Endothelial cell of umbilical vein (primary cell): ENCODE measurements at regions not wholly inside any gene's neighbourhood (a gene's known extent, or its start where the extent isn't known, plus 50 kb on each side); places are given as distances from the start of the nearest gene placed in this dataset.

ENCODE experiments used
- BruUV-seq: library from RNA; stranded (reverse); fragments of 400-500 nt; replicated peaks from 2 replicates; lab custom pipeline; 2021; lab: Mats Ljungman, UMichigan
- CTCF ChIA-PET: fragments of 300-600, 350-600 bp; sonication (Branson Sonifier 250); formaldehyde crosslinking; loops from one replicate; lab custom pipeline; 2021; ENCODE audit warnings: antibody characterized with exemption, inconsistent platforms; lab: Charles Lee
- POLR2A ChIA-PET: fragments of 300-600, 350-600 bp; sonication (Branson Sonifier 250); formaldehyde crosslinking; loops from one replicate; lab custom pipeline; 2021; ENCODE audit warnings: antibody characterized with exemption, inconsistent platforms; lab: Charles Lee
- DNase-seq: peaks from one replicate; pipeline ENCODE4 v3.0.0-alpha.2; 2011; ENCODE audit warnings: low read depth, low spot score
- FAIRE-seq: peaks from 2 replicates; lab custom pipeline; 2011; peaks lifted over from hg19 to GRCh38; lab: Jason Lieb, UNC
- H2AFZ ChIP-seq: 2 replicates; pipeline ENCODE4 v1.6.0; 2012; ENCODE audit warnings: low read depth, low read length, control low read depth, inconsistent platforms
- H3K27ac ChIP-seq: 2 replicates; pipeline ENCODE4 v1.5.1; 2011; ENCODE audit warnings: low read depth, mild to moderate bottlenecking, control low read depth, low read length, moderate library complexity; ENCODE audit not compliant: insufficient read depth
- H3K27me3 ChIP-seq, 2 experiments: 2 replicates each; pipeline versions ENCODE4 v1.6.0 to v1.6.1; 2011; ENCODE audit warnings: low read length in 2 of 2, mixed read lengths in 1 of 2; ENCODE audit not compliant: control insufficient read depth in 2 of 2, insufficient read depth in 2 of 2
- H3K36me3 ChIP-seq, 2 experiments: 2 replicates in 1 of 2; 3 replicates in 1 of 2; pipeline ENCODE4 v1.5.1; 2011; ENCODE audit warnings: low read length in 2 of 2, mild to moderate bottlenecking in 1 of 2, moderate library complexity in 1 of 2; ENCODE audit not compliant: control insufficient read depth in 2 of 2, insufficient read depth in 2 of 2; ENCODE audit errors: extremely low read depth in 1 of 2
- H3K4me1 ChIP-seq: 3 replicates; pipeline ENCODE4 v1.5.1; 2011; ENCODE audit warnings: mild to moderate bottlenecking, low read length; ENCODE audit not compliant: control insufficient read depth, insufficient read depth; ENCODE audit errors: extremely low read depth
- H3K4me2 ChIP-seq: 2 replicates; pipeline ENCODE4 v1.6.1; 2011; ENCODE audit warnings: low read length, control low read depth, mixed read lengths; ENCODE audit not compliant: insufficient read depth
- H3K4me3 ChIP-seq, 3 experiments: fragments of 200-600 bp in 1 of 3; sonication (generic), shearing (Covaris generic) in 1 of 3; replicated peaks in 1 of 3; 2 replicates each; pipeline ENCODE4 v1.5.1; 2011 to 2016; ENCODE audit warnings: control low read depth in 3 of 3, low read length in 3 of 3, mild to moderate bottlenecking in 2 of 3, inconsistent platforms in 1 of 3, low read depth in 1 of 3, moderate library complexity in 1 of 3; ENCODE audit not compliant: insufficient read depth in 1 of 3
- H3K79me2 ChIP-seq: 2 replicates; pipeline ENCODE4 v1.6.0; 2012; ENCODE audit warnings: low read length, inconsistent platforms; ENCODE audit not compliant: control insufficient read depth, insufficient read depth
- H3K9ac ChIP-seq: replicated peaks from 2 replicates; pipeline ENCODE3; 2011; ENCODE audit warnings: low read length, control low read depth; ENCODE audit not compliant: insufficient read depth; ENCODE audit errors: extremely low read depth
- H3K9me1 ChIP-seq: replicated peaks from 3 replicates; pipeline ENCODE4 v1.6.0; 2011; ENCODE audit warnings: mild to moderate bottlenecking, low read length; ENCODE audit not compliant: control insufficient read depth, insufficient read depth; ENCODE audit errors: extremely low read depth
- H3K9me3 ChIP-seq: replicated peaks from 2 replicates; pipeline ENCODE4 v1.5.1; 2012; ENCODE audit warnings: low read length, inconsistent platforms; ENCODE audit not compliant: control insufficient read depth, insufficient read depth
- H4K20me1 ChIP-seq: replicated peaks from 2 replicates; pipeline ENCODE3; 2011; ENCODE audit warnings: mild to moderate bottlenecking, low read length; ENCODE audit not compliant: control insufficient read depth, insufficient read depth; ENCODE audit errors: extremely low read depth
- CTCF ChIP-seq, 2 donors: IDR thresholded peaks; 1 replicate in 1 of 2; 2 replicates in 1 of 2; pipeline ENCODE4 v1.5.1; 2011; ENCODE audit warnings: low read length in 2 of 2, mild to moderate bottlenecking in 2 of 2, moderate library complexity in 2 of 2, control low read depth in 1 of 2, inconsistent platforms in 1 of 2, low read depth in 1 of 2; ENCODE audit not compliant: insufficient read depth in 1 of 2; ENCODE audit errors: extremely low read depth in 1 of 2
- EZH2 ChIP-seq: IDR thresholded peaks from 2 replicates; pipeline ENCODE4 v1.6.1; 2012; ENCODE audit warnings: borderline replicate concordance, low read depth, mild to moderate bottlenecking, moderate library complexity, low read length, inconsistent platforms; ENCODE audit not compliant: severe bottlenecking
- FOS ChIP-seq: IDR thresholded peaks from 2 replicates; pipeline ENCODE4 v1.6.1; 2011; ENCODE audit warnings: mild to moderate bottlenecking, low read length, moderate library complexity, borderline replicate concordance; ENCODE audit not compliant: insufficient read depth
- GATA2 ChIP-seq: IDR thresholded peaks from 2 replicates; pipeline ENCODE4 v1.7.0; 2011; ENCODE audit warnings: low read depth, mild to moderate bottlenecking, moderate library complexity, mixed read lengths, low read length; ENCODE audit not compliant: insufficient read length, insufficient read depth
- JUN ChIP-seq: IDR thresholded peaks from 2 replicates; pipeline ENCODE4 v1.6.1; 2011; ENCODE audit warnings: borderline replicate concordance, low read depth; ENCODE audit not compliant: insufficient read length, insufficient read depth
- MAX ChIP-seq: IDR thresholded peaks from 2 replicates; pipeline ENCODE4 v1.6.1; 2011; ENCODE audit not compliant: insufficient read depth, insufficient read length
- MYC ChIP-seq: IDR thresholded peaks from one replicate; pipeline ENCODE4 v1.6.1; 2011; ENCODE audit warnings: mild to moderate bottlenecking, low read depth, low read length
- POLR2A ChIP-seq: IDR thresholded peaks from 2 replicates; pipeline ENCODE4 v1.6.1; 2012; ENCODE audit warnings: low read depth, mild to moderate bottlenecking, control low read depth, low read length
- POLR2AphosphoS5 ChIP-seq: IDR thresholded peaks from 2 replicates; pipeline ENCODE4 v1.6.1; 2012; ENCODE audit warnings: low read depth, mild to moderate bottlenecking, control low read depth, low read length, moderate library complexity; ENCODE audit not compliant: insufficient read depth
- dilution Hi-C: fragments of 300-500 bp; cut with MboI; formaldehyde crosslinking; loops from one replicate; pipeline ENCODE4 v1.15.0; 2019; ENCODE audit warnings: low sequenced_read_pairs; ENCODE audit not compliant: extremely low pct_ligation_motif_present
- intact Hi-C: fragments of 100-400 bp; cut with micrococcal nuclease; formaldehyde crosslinking; loops from one replicate; pipeline ENCODE4 v1.10.0; 2022

GRCh38 chr2:126494593-126494992, 161.4 kb upstream of the GYPC start:
- TF ChIP-seq POLR2AphosphoS5 (no peak), MYC (no peak), EZH2 (no peak), MAX (no peak), POLR2A (no peak), FOS (no peak), CTCF (IDR thresholded peaks at IDR 0.05; ENCODE audit: extremely low read depth in 1 of 2, insufficient read depth in 1 of 2, low read depth in 1 of 2, low read length in 2 of 2) (no peak), JUN (no peak), GATA2 (no peak)
- no peak overlapping the region for H3K4me3 ChIP-seq

More at GRCh38 chr2:126494593-126494992, 161.4 kb upstream of the GYPC start:
- intact Hi-C loops (no loop called here), dilution Hi-C loops (no loop called here)
- H3K9ac ChIP-seq: no peak overlapping the region
- BruUV-seq: no TSS peak
- no peak overlapping the region for H3K4me2 ChIP-seq
- DNase-seq (no peak), FAIRE-seq (no peak)
- no peaks in the 10 kb centered on the region for H3K27me3 ChIP-seq
- ChIA-PET CTCF (no interaction called here), POLR2A (no interaction called here)
- H3K9me3 ChIP-seq: no peaks in the 10 kb centered on the region
- no peaks in the 10 kb centered on the region for H4K20me1 ChIP-seq
- H3K4me1 ChIP-seq: no peaks in the 10 kb centered on the region
- H3K79me2 ChIP-seq: no peaks in the 10 kb centered on the region
- H2AFZ ChIP-seq: no peak overlapping the region
- H3K9me1 ChIP-seq: no peaks in the 10 kb centered on the region
- H3K27ac ChIP-seq: no peak overlapping the region
- no peaks in the 10 kb centered on the region for H3K36me3 ChIP-seq
